GM23338 (cell line): ENCODE measurements at regions not wholly inside any gene's neighbourhood (a gene's known extent, or its start where the extent isn't known, plus 50 kb on each side); places are given as distances from the start of the nearest gene placed in this dataset.

Source experiments
- CREB1 ChIP-seq: fragments of 250-450 bp; sonication (Bioruptor Pico); IDR thresholded peaks from 2 replicates; pipeline ENCODE4 v1.5.0; 2020; ENCODE audit warnings: low read depth, mild to moderate bottlenecking, moderate library complexity
- CTCF ChIP-seq, 2 experiments: fragments of 200-600 bp in 1 of 2; sonication (generic) in 1 of 2; conservative IDR thresholded peaks; 2 replicates each; pipeline versions ENCODE4 v1.5.1 to v1.6.1; 2016 to 2017; ENCODE audit warnings: antibody characterized with exemption in 2 of 2, low read depth in 2 of 2, mild to moderate bottlenecking in 2 of 2, moderate library complexity in 1 of 2
- EZH2 ChIP-seq: fragments of 200-600 bp; sonication (generic); IDR thresholded peaks from one replicate; pipeline ENCODE4 v1.8.0; 2017; ENCODE audit warnings: antibody characterized with exemption, mild to moderate bottlenecking, low read depth; ENCODE audit not compliant: unreplicated experiment
- EZH2phosphoT487 ChIP-seq: fragments of 200-600 bp; sonication (generic); IDR thresholded peaks from one replicate; pipeline ENCODE4 v1.8.1; 2018; ENCODE audit warnings: antibody characterized with exemption; ENCODE audit not compliant: unreplicated experiment
- JUNB ChIP-seq: IDR thresholded peaks from one replicate; pipeline ENCODE4 v1.6.1; 2016; ENCODE audit warnings: antibody characterized with exemption; ENCODE audit not compliant: unreplicated experiment
- NANOG ChIP-seq: IDR thresholded peaks from 2 replicates; pipeline ENCODE4 v1.6.1; 2016; ENCODE audit warnings: antibody characterized with exemption, borderline replicate concordance
- POLR2AphosphoS5 ChIP-seq: IDR thresholded peaks from 2 replicates; pipeline ENCODE4 v1.6.1; 2016; ENCODE audit warnings: antibody characterized with exemption, low read depth
- REST ChIP-seq: IDR thresholded peaks from one replicate; pipeline ENCODE4 v1.6.1; 2018; ENCODE audit warnings: antibody characterized with exemption; ENCODE audit not compliant: unreplicated experiment
- STAT1 ChIP-seq: IDR thresholded peaks from one replicate; pipeline ENCODE4 v1.6.1; 2016; ENCODE audit warnings: antibody characterized with exemption; ENCODE audit not compliant: unreplicated experiment
- ZNF114 ChIP-seq: fragments of 250-450 bp; sonication (Bioruptor Pico); IDR thresholded peaks from 2 replicates; pipeline ENCODE4 v1.5.0; 2020; ENCODE audit warnings: mild to moderate bottlenecking, moderate library complexity
- ZNF331 ChIP-seq: fragments of 250-450 bp; sonication (Bioruptor Pico); IDR thresholded peaks from 2 replicates; pipeline ENCODE4 v1.5.0; 2020; ENCODE audit warnings: low read depth, mild to moderate bottlenecking, moderate library complexity

- no peak for TF ChIP-seq CTCF (conservative IDR thresholded peaks at IDR 0.05; ENCODE audit: low read depth in 2 of 2)
- TF ChIP-seq POLR2AphosphoS5 = no peak
- no peak for TF ChIP-seq EZH2
- no peak for TF ChIP-seq ZNF331
- no peak for TF ChIP-seq EZH2phosphoT487
- no peak for TF ChIP-seq STAT1
- TF ChIP-seq REST = no peak
- TF ChIP-seq NANOG = no peak
- no peak for TF ChIP-seq CREB1 (CRISPR knock-in tag)
- no peak for TF ChIP-seq ZNF114 (CRISPR knock-in tag)
- no peak for TF ChIP-seq JUNB
These were observed 87.1 kb downstream of the CEBPB start for GRCh38 chr20:50277460-50278376.
